Renal pelvis (tissue), 1 donor: ENCODE measurements at regions not wholly inside any gene's neighbourhood (a gene's known extent, or its start where the extent isn't known, plus 50 kb on each side); places are given as distances from the start of the nearest gene placed in this dataset.
A peak's percentile ranks its signal among the peaks of the same experiment; 100 is the strongest.

Experiments
- DNase-seq: peaks from one replicate; pipeline ENCODE4 v3.0.0-alpha.2; 2013

DNA sequence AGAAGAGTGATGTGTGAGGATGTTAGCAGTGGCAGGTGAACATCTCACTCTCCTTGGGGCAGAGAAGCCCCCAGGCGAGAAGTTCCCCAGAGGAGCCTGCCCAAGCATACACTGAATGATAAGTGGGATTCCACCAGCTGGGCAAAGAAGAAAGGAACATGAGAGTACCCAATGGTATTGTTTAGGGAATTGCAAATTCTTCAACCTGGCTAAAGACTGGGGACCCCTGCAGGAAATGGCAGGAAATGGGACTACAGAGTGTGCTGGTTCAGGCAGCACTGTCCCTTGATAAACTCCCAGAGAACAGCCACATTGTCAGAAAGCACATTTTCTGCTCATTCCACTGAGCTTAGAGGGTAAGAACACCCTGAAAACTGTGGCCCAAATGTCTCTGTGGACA lies 121.3 kb downstream of the RPS29 start:
- DNase-seq, result no peak

GRCh38 chr14:49463146-49463545 lies 123.0 kb downstream of the RPS29 start:
- DNase-seq, result no peak

DNA sequence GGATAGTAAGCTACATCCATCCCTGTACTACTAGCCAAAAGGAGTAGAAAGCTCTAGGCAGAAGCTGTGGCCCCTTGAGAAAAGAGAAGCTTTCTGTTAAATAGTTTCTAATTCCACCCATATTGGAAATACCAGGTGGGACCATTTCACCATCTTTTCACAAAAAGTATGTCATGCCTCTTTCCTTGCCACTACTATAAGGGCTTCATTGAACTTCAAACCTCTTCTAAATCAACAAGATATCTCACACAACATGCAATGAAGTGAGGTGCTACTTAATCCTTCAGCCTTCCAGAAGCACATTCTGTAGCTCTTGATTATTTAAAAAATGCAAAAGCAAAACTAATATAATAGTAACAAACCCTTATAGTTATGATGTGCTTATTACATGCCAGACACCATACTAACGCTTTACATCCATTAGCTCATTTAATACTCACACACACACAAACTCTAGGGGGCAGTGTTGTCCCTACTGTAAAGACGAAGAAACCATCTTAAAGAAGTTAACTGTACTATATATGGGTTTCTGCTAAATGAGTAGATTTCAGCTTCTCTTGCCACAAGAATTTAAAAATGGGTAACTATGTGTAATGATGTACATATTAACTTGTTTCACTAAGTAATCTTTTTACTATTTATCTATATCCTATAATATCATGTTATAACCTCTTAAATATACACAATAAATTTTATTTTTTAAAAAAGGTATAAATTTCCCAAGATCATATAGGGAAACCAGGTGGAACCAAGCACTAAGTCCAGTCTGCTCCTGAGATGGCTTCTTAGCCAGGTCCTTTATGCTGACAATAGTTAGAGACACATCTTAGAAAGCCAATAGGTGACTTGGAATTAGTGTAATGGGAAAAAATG lies 124.4 kb downstream of the RPS29 start:
- DNase-seq, result peak; percentile 61

DNA sequence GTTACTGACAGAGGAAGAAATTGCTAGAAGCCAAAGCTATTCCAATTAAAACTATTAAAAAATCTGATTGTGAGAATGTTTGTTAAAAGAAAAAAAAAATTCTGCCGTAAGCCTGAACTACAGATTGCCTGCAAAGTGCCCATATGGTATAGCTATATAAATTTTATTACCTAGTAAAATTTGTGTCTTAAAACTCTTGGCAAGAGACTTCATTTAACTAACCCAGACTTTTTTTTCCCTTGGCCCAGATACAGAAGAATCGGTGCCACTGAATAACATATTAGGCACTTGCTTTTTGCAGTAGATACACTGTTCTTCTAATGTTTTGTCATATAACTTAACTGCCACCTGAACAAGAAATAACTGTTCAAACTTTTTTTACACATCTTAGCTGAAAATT lies 125.5 kb downstream of the RPS29 start:
- no peak for DNase-seq

GRCh38 chr14:49456589-49456988 lies 129.6 kb downstream of the RPS29 start:
- DNase-seq, result no peak

GRCh38 chr14:49451938-49452337 lies 134.2 kb downstream of the RPS29 start:
- DNase-seq, result no peak

- no peak for DNase-seq
These were observed 136.4 kb downstream of the RPS29 start for GRCh38 chr14:49449749-49450148.

- DNase-seq, result no peak
These were observed 138.6 kb downstream of the RPS29 start for GRCh38 chr14:49447540-49448107.

DNA sequence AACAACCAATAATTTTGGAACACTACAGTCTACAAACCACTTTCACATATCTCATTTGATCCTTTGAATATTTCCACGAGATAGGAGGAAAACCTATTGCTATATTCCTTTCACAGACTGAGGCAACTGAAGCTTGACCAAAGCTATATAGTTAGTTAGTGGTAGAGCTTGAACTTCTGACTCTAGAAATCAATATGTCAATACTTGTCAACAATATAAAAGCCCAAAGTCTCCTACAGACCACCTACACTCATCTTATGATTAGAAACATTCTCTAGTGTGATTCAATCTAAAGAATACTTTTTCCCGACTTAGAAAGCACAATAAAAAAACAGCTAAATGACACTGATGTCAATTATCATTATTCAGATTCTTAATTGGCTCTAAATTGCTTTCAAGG lies 139.4 kb downstream of the RPS29 start:
- DNase-seq, result no peak

GRCh38 chr14:49438256-49438770 lies 147.9 kb downstream of the RPS29 start:
- no peak for DNase-seq

GRCh38 chr14:49428076-49428475 lies 158.1 kb downstream of the RPS29 start:
- no peak for DNase-seq

DNA sequence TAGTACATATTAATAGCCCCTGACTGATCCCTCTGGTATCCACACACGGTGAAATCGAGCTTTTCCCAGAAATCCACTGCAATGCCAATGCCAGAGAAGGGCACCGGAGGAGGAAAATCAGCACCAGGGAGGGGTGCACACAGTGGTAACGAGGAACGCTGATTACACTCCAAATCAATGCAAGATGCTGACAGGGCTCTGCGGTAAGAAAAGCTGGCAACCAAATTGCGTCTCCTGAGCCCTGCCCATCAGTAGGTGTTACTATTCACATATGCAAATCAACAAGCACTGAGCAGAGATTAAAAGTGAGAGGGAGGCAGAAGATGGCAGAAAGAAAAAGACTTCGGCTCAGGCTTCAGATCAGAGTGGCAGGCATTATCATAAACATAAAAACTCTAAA lies 159.1 kb downstream of the RPS29 start:
- no peak for DNase-seq

- DNase-seq, result no peak
These were observed 160.3 kb downstream of the RPS29 start for GRCh38 chr14:49425921-49426320.

GRCh38 chr14:49424436-49425331 lies 161.5 kb downstream of the RPS29 start:
- DNase-seq, result no peak

DNA sequence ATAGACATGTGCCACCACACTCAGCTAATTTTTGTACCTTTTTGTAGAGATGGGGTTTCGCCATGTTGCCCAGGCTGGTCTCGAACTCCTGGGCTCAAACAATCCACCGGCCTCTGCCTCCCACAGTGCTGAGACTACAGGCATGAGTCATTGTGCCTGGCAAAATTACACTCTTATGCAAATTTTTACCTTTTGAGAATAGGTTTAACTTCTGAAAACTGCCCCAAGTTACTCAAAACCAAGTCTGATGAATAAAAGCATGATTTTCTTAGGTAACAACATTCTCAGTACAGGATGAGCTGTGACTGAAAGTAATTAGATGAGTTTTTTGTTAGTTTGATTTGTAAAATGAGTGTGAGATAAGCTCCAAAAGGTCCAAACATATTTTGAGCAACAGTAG lies 166.0 kb downstream of the RPS29 start:
- DNase-seq, result no peak

DNA sequence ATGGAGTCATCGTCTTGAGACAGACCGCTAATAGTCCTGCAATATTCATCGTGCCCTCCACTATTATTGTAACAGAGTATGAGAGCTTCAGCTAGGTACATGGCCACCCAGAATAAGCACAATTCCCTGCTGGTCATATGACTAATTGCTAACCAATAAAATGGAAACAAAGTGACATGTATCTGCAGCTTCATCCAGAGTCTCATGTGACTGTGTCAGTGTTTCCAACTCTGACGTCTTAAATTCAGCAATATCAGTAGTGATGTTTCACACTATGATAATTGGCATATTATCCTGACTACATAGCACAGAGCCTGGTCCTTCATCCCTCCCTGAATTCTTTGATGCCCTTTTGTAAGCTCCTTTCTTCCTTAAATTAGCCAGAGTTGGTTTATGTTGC lies 167.4 kb downstream of the RPS29 start:
- DNase-seq, result no peak

DNA sequence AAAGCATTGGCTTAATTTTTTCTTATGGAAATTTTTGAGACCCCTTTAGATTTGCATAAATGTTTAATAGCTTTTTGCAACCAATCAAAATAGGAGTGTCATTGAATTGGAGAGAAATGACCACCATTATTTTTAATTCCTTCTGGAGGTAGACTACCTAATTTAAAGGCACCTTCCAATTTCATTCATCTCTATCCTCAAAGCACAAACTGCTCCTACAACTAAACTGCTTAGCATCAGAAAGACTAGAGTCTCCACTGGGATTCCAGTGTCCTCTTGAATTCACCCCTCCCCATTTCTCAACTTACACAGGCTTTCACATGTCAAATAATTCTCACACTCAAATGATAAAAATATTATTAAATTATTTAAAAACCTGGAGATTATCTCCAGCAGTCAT lies 168.4 kb downstream of the RPS29 start:
- no peak for DNase-seq

- DNase-seq, result no peak
These were observed 177.8 kb downstream of the RPS29 start for GRCh38 chr14:49408187-49408933.

DNA sequence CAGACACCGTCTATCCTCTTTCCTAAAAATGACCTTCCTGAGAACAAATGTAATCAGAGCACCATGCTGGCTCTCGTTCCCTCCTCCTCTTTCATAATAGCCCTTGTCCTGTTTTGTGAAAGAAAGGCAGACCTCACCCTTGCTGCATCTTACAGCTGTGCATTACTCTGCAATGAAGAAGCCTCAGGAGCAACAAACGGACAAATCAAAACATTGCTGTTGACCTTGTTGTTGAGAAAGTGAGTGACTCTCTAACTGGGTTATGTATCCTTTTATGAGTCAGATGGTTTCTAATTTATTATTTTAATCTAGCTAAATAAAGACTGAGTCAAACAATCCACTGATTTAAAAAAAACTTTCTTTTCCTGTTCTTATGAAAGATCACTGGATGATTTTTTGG lies 180.9 kb downstream of the RPS29 start:
- no peak for DNase-seq

DNA sequence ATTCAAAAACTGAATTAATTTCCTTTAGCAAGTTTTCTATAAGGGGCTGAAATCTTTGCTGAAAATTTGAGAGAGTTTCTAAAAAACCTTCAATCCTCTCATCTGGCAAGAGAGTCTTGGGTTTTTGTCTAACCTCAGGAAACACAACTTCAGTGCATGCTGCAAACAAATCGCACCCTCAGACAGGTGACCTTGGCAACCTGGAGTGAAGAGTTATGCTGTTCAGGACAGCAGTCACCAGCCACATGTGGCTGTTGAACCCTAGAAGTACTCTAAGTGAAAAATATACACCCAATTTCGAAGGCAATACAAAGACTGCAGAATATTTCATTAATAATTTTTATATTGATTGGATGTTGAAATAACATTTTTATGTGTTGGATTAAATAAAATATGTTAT lies 184.8 kb downstream of the RPS29 start:
- no peak for DNase-seq

GRCh38 chr14:49396801-49397200 lies 189.4 kb downstream of the RPS29 start:
- DNase-seq, result no peak

GRCh38 chr14:49381778-49382177 lies 204.4 kb downstream of the RPS29 start:
- DNase-seq, result no peak
